HL-60 (cell line): ENCODE measurements at regions not wholly inside any gene's neighbourhood (a gene's known extent, or its start where the extent isn't known, plus 50 kb on each side); places are given as distances from the start of the nearest gene placed in this dataset.

Experiments
- DNase-seq, 2 experiments: peaks; one replicate each; pipeline ENCODE4 v3.0.0-alpha.2; 2010 to 2020; ENCODE audit warnings: low read depth in 1 of 2, low spot score in 1 of 2
- H3K27ac ChIP-seq: fragments of 250-450 bp; sonication (Bioruptor Pico); replicated peaks from 2 replicates; pipeline ENCODE4 v1.5.1; 2020; ENCODE audit warnings: mild to moderate bottlenecking, moderate library complexity
- H3K27me3 ChIP-seq: fragments of 250-450 bp; sonication (Bioruptor Pico); 2 replicates; pipeline ENCODE4 v1.5.1; 2021; ENCODE audit warnings: mild to moderate bottlenecking, moderate library complexity; ENCODE audit not compliant: insufficient read depth, poor library complexity, severe bottlenecking
- H3K4me3 ChIP-seq: replicated peaks from 2 replicates; pipeline ENCODE4 v1.5.1; 2011; ENCODE audit warnings: mild to moderate bottlenecking, control low read depth, low read length; ENCODE audit not compliant: insufficient read depth
- GABPA ChIP-seq: IDR thresholded peaks from 2 replicates; pipeline ENCODE4 v1.6.1; 2012; ENCODE audit warnings: low read depth
- POLR2AphosphoS5 ChIP-seq: IDR thresholded peaks from 2 replicates; pipeline ENCODE4 v1.6.1; 2012; ENCODE audit warnings: low read depth
- SPI1 ChIP-seq: IDR thresholded peaks from 2 replicates; pipeline ENCODE4 v1.6.1; 2012; ENCODE audit warnings: low read depth, mild to moderate bottlenecking, borderline replicate concordance
- TF ChIP-seq, protein P1 (sequence below): IDR thresholded peaks from 2 replicates; pipeline ENCODE4 v1.6.1; 2012; ENCODE audit warnings: low read depth; ENCODE audit not compliant: insufficient replicate concordance
- TF ChIP-seq, protein P2 (sequence below): IDR thresholded peaks from one replicate; pipeline ENCODE4 v1.5.1; 2011; ENCODE audit warnings: low read length, control low read depth, inconsistent platforms; ENCODE audit not compliant: insufficient read depth

DNA sequence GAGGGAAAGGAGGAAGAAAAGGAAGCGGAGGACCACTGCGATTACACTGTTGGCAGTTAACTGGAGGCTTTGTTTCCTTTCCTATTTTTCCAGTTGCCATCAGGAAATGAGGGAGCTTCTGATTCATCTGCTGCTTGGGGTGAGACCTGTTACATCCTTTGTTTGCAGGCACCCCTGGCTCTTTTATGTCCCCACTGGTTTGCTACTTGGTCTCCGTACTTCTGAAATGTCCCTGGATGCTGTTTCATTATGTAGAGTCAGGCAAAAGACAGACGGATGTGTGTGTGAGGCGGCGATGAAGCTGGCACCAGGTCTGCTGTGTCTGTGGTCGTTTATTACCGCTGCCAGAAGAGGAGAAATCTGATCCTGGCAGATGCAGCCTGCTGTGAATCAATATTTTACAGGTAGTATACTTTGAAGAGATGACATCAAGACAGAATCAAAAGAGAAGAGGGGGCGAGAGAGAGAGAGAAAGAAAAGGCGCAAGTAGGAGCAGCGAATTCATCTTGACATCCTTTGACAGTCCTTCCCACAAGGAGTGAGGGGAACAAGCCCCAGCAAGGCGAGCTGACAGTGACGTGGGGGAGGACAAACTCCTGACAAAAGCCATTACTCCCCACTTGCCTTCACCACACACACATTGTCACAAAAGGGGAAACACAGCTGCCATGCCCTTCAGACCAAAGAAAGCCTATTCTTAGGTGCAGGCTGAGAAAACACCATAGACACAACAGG is 145.9 kb upstream of the FBXL4 start:
- TF ChIP-seq, protein P1, sequence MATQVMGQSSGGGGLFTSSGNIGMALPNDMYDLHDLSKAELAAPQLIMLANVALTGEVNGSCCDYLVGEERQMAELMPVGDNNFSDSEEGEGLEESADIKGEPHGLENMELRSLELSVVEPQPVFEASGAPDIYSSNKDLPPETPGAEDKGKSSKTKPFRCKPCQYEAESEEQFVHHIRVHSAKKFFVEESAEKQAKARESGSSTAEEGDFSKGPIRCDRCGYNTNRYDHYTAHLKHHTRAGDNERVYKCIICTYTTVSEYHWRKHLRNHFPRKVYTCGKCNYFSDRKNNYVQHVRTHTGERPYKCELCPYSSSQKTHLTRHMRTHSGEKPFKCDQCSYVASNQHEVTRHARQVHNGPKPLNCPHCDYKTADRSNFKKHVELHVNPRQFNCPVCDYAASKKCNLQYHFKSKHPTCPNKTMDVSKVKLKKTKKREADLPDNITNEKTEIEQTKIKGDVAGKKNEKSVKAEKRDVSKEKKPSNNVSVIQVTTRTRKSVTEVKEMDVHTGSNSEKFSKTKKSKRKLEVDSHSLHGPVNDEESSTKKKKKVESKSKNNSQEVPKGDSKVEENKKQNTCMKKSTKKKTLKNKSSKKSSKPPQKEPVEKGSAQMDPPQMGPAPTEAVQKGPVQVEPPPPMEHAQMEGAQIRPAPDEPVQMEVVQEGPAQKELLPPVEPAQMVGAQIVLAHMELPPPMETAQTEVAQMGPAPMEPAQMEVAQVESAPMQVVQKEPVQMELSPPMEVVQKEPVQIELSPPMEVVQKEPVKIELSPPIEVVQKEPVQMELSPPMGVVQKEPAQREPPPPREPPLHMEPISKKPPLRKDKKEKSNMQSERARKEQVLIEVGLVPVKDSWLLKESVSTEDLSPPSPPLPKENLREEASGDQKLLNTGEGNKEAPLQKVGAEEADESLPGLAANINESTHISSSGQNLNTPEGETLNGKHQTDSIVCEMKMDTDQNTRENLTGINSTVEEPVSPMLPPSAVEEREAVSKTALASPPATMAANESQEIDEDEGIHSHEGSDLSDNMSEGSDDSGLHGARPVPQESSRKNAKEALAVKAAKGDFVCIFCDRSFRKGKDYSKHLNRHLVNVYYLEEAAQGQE, result no peak
- TF ChIP-seq POLR2AphosphoS5, result no peak
- no peak for TF ChIP-seq GABPA
- TF ChIP-seq, protein P2, sequence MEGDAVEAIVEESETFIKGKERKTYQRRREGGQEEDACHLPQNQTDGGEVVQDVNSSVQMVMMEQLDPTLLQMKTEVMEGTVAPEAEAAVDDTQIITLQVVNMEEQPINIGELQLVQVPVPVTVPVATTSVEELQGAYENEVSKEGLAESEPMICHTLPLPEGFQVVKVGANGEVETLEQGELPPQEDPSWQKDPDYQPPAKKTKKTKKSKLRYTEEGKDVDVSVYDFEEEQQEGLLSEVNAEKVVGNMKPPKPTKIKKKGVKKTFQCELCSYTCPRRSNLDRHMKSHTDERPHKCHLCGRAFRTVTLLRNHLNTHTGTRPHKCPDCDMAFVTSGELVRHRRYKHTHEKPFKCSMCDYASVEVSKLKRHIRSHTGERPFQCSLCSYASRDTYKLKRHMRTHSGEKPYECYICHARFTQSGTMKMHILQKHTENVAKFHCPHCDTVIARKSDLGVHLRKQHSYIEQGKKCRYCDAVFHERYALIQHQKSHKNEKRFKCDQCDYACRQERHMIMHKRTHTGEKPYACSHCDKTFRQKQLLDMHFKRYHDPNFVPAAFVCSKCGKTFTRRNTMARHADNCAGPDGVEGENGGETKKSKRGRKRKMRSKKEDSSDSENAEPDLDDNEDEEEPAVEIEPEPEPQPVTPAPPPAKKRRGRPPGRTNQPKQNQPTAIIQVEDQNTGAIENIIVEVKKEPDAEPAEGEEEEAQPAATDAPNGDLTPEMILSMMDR, result no peak
- TF ChIP-seq SPI1, result no peak
- no peak overlapping the region for H3K27ac ChIP-seq
- DNase-seq, result no peak
- peaks cover 8% of the 10 kb centered on the region for H3K27me3 ChIP-seq
- no peak overlapping the region for H3K4me3 ChIP-seq

DNA sequence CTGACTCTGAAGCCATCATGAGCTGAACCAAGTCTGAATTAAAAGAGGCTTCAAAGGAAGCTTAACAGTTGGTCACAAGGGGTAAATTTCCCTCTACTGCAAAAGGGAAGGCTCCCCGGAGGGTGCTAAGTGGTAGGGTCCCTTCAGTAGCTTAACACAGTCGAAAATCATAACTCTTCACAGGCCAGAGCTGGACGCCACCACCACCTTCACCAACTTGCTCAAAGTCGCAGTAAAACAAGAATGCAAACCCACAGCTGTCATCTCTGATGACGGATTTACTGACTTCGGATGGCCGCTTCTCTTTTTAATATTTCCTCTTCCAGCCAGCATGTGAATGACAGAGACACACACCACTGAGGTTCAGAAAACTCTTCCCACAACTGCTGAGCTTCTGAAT is 144.7 kb upstream of the FBXL4 start:
- Histone ChIP-seq H3K27me3 (peaks cover 8% of the 10 kb centered on the region), H3K4me3 (no peak overlapping the region), H3K27ac (no peak overlapping the region)
- no peak for TF ChIP-seq POLR2AphosphoS5
- TF ChIP-seq GABPA, result no peak
- TF ChIP-seq, protein P2, result no peak
- TF ChIP-seq, protein P1, result no peak
- TF ChIP-seq SPI1, result no peak
- DNase-seq, result no peak

DNA sequence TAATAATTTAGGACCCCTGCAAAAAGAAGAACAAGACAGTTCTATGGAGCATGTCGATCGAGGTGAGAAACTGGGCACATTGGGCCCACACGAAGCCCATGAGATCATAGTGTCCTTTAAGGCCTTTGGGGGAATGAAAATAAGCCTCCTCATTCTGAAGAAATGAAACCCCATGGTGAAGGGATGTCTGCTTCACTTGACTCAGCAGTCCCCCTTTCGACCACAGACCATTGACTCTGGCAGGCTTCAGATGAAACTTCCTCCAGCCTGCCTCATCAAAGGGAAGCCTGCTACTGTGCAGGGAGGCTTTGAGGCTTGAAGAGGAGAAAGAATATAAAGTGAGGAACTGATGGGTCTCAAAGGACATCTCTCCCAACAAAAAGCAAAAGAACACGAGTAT is 144.2 kb upstream of the FBXL4 start:
- DNase-seq, result no peak
- no peak overlapping the region for H3K27ac ChIP-seq

More for the DNA sequence above, 144.2 kb upstream of the FBXL4 start:
- Histone ChIP-seq H3K27me3 (peaks cover 8% of the 10 kb centered on the region), H3K4me3 (no peak overlapping the region)
- TF ChIP-seq SPI1 (no peak), GABPA (no peak), POLR2AphosphoS5 (no peak)
- TF ChIP-seq, protein P1, result no peak
- TF ChIP-seq, protein P2, result no peak
